CD4-positive, alpha-beta T cell treated with Interleukin-17A for 1 hour (primary cell): ENCODE measurements at regions not wholly inside any gene's neighbourhood (a gene's known extent, or its start where the extent isn't known, plus 50 kb on each side); places are given as distances from the start of the nearest gene placed in this dataset.
"Not testable (repeated sequence)": the region's sequence is repeated elsewhere in the genome, so short reads cannot be mapped to it uniquely, and the experiment has no call there.

Experiments used
- DNase-seq: peaks from one replicate; pipeline ENCODE4 v3.0.0-alpha.2; 2020

- DNase-seq, result not testable (repeated sequence)
Measured at GRCh38 chr16:64343820-64344443, 777.9 kb downstream of the CDH11 start.

- no peak for DNase-seq
Measured at GRCh38 chr16:64343061-64343819, 778.6 kb downstream of the CDH11 start.

- DNase-seq, result not testable (repeated sequence)
Measured at GRCh38 chr16:64341336-64341735, 780.5 kb downstream of the CDH11 start.

- DNase-seq, result no peak
Measured at GRCh38 chr16:64339052-64339770, 782.7 kb downstream of the CDH11 start.

GRCh38 chr16:64321881-64322280 lies 800.0 kb downstream of the CDH11 start:
- no peak for DNase-seq

GRCh38 chr16:64321066-64321465 lies 800.8 kb downstream of the CDH11 start:
- DNase-seq, result no peak

- DNase-seq, result no peak
Measured at GRCh38 chr16:64317601-64318000, 804.3 kb downstream of the CDH11 start.

GRCh38 chr16:64313726-64314125 lies 808.1 kb downstream of the CDH11 start:
- no peak for DNase-seq

- no peak for DNase-seq
Measured at GRCh38 chr16:64312980-64313379, 808.9 kb downstream of the CDH11 start.

GRCh38 chr16:64312292-64312691 lies 809.6 kb downstream of the CDH11 start:
- no peak for DNase-seq

- no peak for DNase-seq
Measured at GRCh38 chr16:64311241-64311640, 810.6 kb downstream of the CDH11 start.

GRCh38 chr16:64309398-64310110 lies 812.3 kb downstream of the CDH11 start:
- no peak for DNase-seq

- DNase-seq, result no peak
Measured at GRCh38 chr16:64308721-64309120, 813.1 kb downstream of the CDH11 start.

GRCh38 chr16:64307431-64307830 lies 814.4 kb downstream of the CDH11 start:
- DNase-seq, result no peak

GRCh38 chr16:64305663-64306062 lies 816.2 kb downstream of the CDH11 start:
- DNase-seq, result no peak

- DNase-seq, result no peak
Measured at GRCh38 chr16:64304951-64305350, 816.9 kb downstream of the CDH11 start.

GRCh38 chr16:64304396-64304795 lies 817.5 kb downstream of the CDH11 start:
- no peak for DNase-seq

- no peak for DNase-seq
Measured at GRCh38 chr16:64297863-64298600, 823.8 kb downstream of the CDH11 start.

GRCh38 chr16:64295466-64295865 lies 826.4 kb downstream of the CDH11 start:
- no peak for DNase-seq

- DNase-seq, result no peak
Measured at GRCh38 chr16:64292953-64293352, 828.9 kb downstream of the CDH11 start.

- DNase-seq, result no peak
Measured at GRCh38 chr16:64292161-64292560, 829.7 kb downstream of the CDH11 start.

GRCh38 chr16:64290461-64290860 lies 831.4 kb downstream of the CDH11 start:
- DNase-seq, result no peak
